HepG2 (cell line): ENCODE measurements at regions not wholly inside any gene's neighbourhood (a gene's known extent, or its start where the extent isn't known, plus 50 kb on each side); places are given as distances from the start of the nearest gene placed in this dataset.

Experiments used
- ATAC-seq: fragments of 200-7000 bp; cut with Tn5 transposase; 3 replicates; pipeline ENCODE4 v1.9.1; 2020; ENCODE audit warnings: mild to moderate bottlenecking, moderate library complexity
- BruUV-seq: library from RNA; stranded (reverse); fragments of 400-500 nt; replicated peaks from 2 replicates; lab custom pipeline; 2021; lab: Mats Ljungman, UMichigan
- CTCF ChIA-PET: fragments of 300-600 bp; formaldehyde crosslinking; extraction: SDS; loops from one replicate; lab custom pipeline; 2021; ENCODE audit warnings: low total read pairs, inconsistent platforms, low intra/inter-chr PET ratio; lab: Yijun Ruan, JAX
- POLR2A ChIA-PET: fragments of 350-600 bp; sonication (Branson Sonifier 250); formaldehyde crosslinking; loops from one replicate; lab custom pipeline; 2020; ENCODE audit warnings: antibody characterized with exemption, inconsistent platforms; lab: Yijun Ruan, JAX
- DNase-seq: peaks from one replicate; pipeline ENCODE4 v3.0.0-alpha.2; 2015; ENCODE audit warnings: low spot score
- FAIRE-seq: peaks from 3 replicates; lab custom pipeline; 2011; peaks lifted over from hg19 to GRCh38; lab: Jason Lieb, UNC
- H2AFZ ChIP-seq: one replicate; pipeline ENCODE4 v1.6.1; 2011; ENCODE audit warnings: low read length, inconsistent platforms
- H3K27ac ChIP-seq: fragments of 300-600 bp; 3 replicates; pipeline ENCODE4 v1.8.0; 2011; ENCODE audit warnings: mixed run types, mild to moderate bottlenecking, mixed read lengths, low read length, inconsistent platforms; ENCODE audit not compliant: insufficient read depth; ENCODE audit errors: extremely low read length
- H3K27me3 ChIP-seq, 2 experiments: fragments of 200-600 bp in 1 of 2; 2 replicates in 1 of 2; 3 replicates in 1 of 2; pipeline versions ENCODE4 v1.6.0 to v1.8.0; 2011; ENCODE audit warnings: low read length in 2 of 2, mild to moderate bottlenecking in 2 of 2, moderate library complexity in 2 of 2, inconsistent platforms in 1 of 2; ENCODE audit not compliant: insufficient read depth in 2 of 2, control insufficient read depth in 1 of 2
- H3K36me3 ChIP-seq, 2 experiments: fragments of 200-600 bp in 1 of 2; replicated peaks in 1 of 2; 2 replicates in 1 of 2; 3 replicates in 1 of 2; pipeline versions ENCODE4 v1.5.1 to v1.8.0; 2011; ENCODE audit warnings: low read length in 2 of 2, inconsistent platforms in 1 of 2; ENCODE audit not compliant: insufficient read depth in 2 of 2, control insufficient read depth in 1 of 2
- H3K4me1 ChIP-seq: 2 replicates; pipeline ENCODE4 v1.5.1; 2012; ENCODE audit warnings: low read length, inconsistent platforms; ENCODE audit not compliant: insufficient read depth
- H3K4me2 ChIP-seq: 2 replicates; pipeline ENCODE4 v1.6.0; 2011; ENCODE audit warnings: low read depth, low read length, inconsistent platforms
- H3K4me3 ChIP-seq, 3 experiments: fragments of 200-600 bp in 1 of 3; sonication (generic), shearing (Covaris generic) in 1 of 3; replicated peaks in 1 of 3; 2 replicates each; pipeline ENCODE4 v1.5.1; 2011 to 2016; ENCODE audit warnings: low read length in 3 of 3, inconsistent platforms in 2 of 3, low read depth in 2 of 3, mild to moderate bottlenecking in 2 of 3, control low read depth in 1 of 3, mixed read lengths in 1 of 3; ENCODE audit not compliant: insufficient read depth in 1 of 3
- H3K79me2 ChIP-seq: one replicate; pipeline ENCODE4 v1.6.1; 2011; ENCODE audit warnings: low read length, inconsistent platforms; ENCODE audit not compliant: insufficient read depth
- H3K9ac ChIP-seq: 2 replicates; pipeline ENCODE4 v1.6.0; 2011; ENCODE audit warnings: mild to moderate bottlenecking, low read depth, low read length, inconsistent platforms; ENCODE audit not compliant: insufficient read depth
- H3K9me3 ChIP-seq: 2 replicates; pipeline ENCODE4 v1.5.1; 2012; ENCODE audit warnings: mild to moderate bottlenecking, low read length
- H4K20me1 ChIP-seq: 2 replicates; pipeline ENCODE4 v1.6.0; 2011; ENCODE audit warnings: inconsistent platforms, mild to moderate bottlenecking, low read length, moderate library complexity; ENCODE audit not compliant: insufficient read depth
- BCL6 ChIP-seq: IDR thresholded peaks from 2 replicates; pipeline ENCODE4 v1.6.1; 2016; ENCODE audit warnings: missing genetic modification reagents, missing compliant biosample characterization
- CEBPB ChIP-seq: IDR thresholded peaks from 2 replicates; pipeline ENCODE4 v1.6.1; 2011; ENCODE audit warnings: low read depth, low read length, improper control_type of control experiment, borderline replicate concordance
- HNF4G ChIP-seq, 2 experiments: sonication (generic) in 1 of 2; formaldehyde crosslinking in 1 of 2; IDR thresholded peaks; 2 replicates each; pipeline versions ENCODE4 v1.4.0 to v1.6.1; 2011 to 2020; ENCODE audit warnings: borderline replicate concordance in 2 of 2, low read depth in 2 of 2, mild to moderate bottlenecking in 2 of 2, low read length in 1 of 2, missing genetic modification reagents in 1 of 2, moderate library complexity in 1 of 2
- KDM2A ChIP-seq: sonication (generic); formaldehyde crosslinking; IDR thresholded peaks from 2 replicates; pipeline ENCODE4 v1.4.0; 2020; ENCODE audit warnings: low read depth, missing genetic modification reagents, borderline replicate concordance
- MAFF ChIP-seq: IDR thresholded peaks from 2 replicates; pipeline ENCODE4 v1.6.1; 2011; ENCODE audit warnings: low read depth, low read length, improper control_type of control experiment
- MAFK ChIP-seq, 2 experiments: IDR thresholded peaks in 1 of 2; conservative IDR thresholded peaks in 1 of 2; 2 replicates each; pipeline ENCODE4 v1.6.1; 2011; ENCODE audit warnings: improper control_type of control experiment in 2 of 2, low read length in 2 of 2
- NFE2 ChIP-seq: sonication (generic); formaldehyde crosslinking; IDR thresholded peaks from 2 replicates; pipeline ENCODE4 v1.4.0; 2020; ENCODE audit warnings: missing genetic modification reagents
- RELA ChIP-seq: sonication (generic); formaldehyde crosslinking; IDR thresholded peaks from 2 replicates; pipeline ENCODE4 v1.4.0; 2020; ENCODE audit warnings: missing genetic modification reagents
- SCMH1 ChIP-seq: sonication (generic); formaldehyde crosslinking; IDR thresholded peaks from 2 replicates; pipeline ENCODE4 v1.9.0; 2021; ENCODE audit warnings: missing genetic modification reagents, mild to moderate bottlenecking, borderline replicate concordance
- WGBS: methylation state at CpG from one replicate; pipeline ENCODE4 v1.1.6; 2017; ENCODE audit warnings: low lambda C conversion rate; 5-methylcytosine and 5-hydroxymethylcytosine counted together
- in situ Hi-C: cut with HindIII; loops from 2 replicates; pipeline ENCODE4 v1.10.0; 2017; ENCODE audit warnings: low pct_unique_long_range_greater_than_20kb; ENCODE audit not compliant: extremely low pct_ligation_motif_present
- intact Hi-C: fragments of 100-400 bp; cut with micrococcal nuclease; formaldehyde crosslinking; loops from one replicate; pipeline ENCODE4 v1.10.0; 2022; ENCODE audit not compliant: unreplicated experiment

GRCh38 chr6:147667082-147667481 is 158.6 kb downstream of the SAMD5 start:
- TF ChIP-seq MAFK (conservative IDR thresholded peaks at IDR 0.05 in 1 of 2, IDR thresholded peaks at IDR 0.05 in 1 of 2; ENCODE audit: low read length in 2 of 2) = peak; percentile 53 to 68
- no peak for TF ChIP-seq HNF4G (IDR thresholded peaks at IDR 0.05; ENCODE audit: borderline replicate concordance, low read depth, low read length)
- TF ChIP-seq HNF4G (CRISPR knock-in tag; IDR thresholded peaks at IDR 0.05; ENCODE audit: borderline replicate concordance, low read depth) = no peak
- TF ChIP-seq MAFF = peak; percentile 48; the same call in 1 of the 2 replicates
- TF ChIP-seq KDM2A (CRISPR knock-in tag) = no peak
- TF ChIP-seq BCL6 = no peak
- no peak for TF ChIP-seq SCMH1 (CRISPR knock-in tag)
- TF ChIP-seq RELA (CRISPR knock-in tag) = no peak
- Histone ChIP-seq H3K27me3 (no peaks in the 10 kb centered on the region), H3K4me2 (no peak overlapping the region), H3K79me2 (no peaks in the 10 kb centered on the region), H2AFZ (no peak overlapping the region), H3K4me3 (no peak overlapping the region), H3K9ac (no peak overlapping the region), H3K27ac (no peak overlapping the region), H4K20me1 (no peaks in the 10 kb centered on the region), H3K4me1 (no peaks in the 10 kb centered on the region), H3K9me3 (no peaks in the 10 kb centered on the region), H3K36me3 (no peaks in the 10 kb centered on the region)
- intact Hi-C loops (no loop called here), in situ Hi-C loops (no loop called here)
- ChIA-PET CTCF (no interaction called here), POLR2A (no interaction called here)
- 49% methylated on average over 3 of the region's 3 CpGs for WGBS
- FAIRE-seq (no peak), DNase-seq (no peak), ATAC-seq (no peak)
- no TSS peak for BruUV-seq

- no peak overlapping the region for H3K4me2 ChIP-seq
- no peaks in the 10 kb centered on the region for H4K20me1 ChIP-seq
- FAIRE-seq = no peak
- POLR2A ChIA-PET = no interaction called here
- no peaks in the 10 kb centered on the region for H3K4me1 ChIP-seq
- intact Hi-C loops = no loop called here
- H2AFZ ChIP-seq = no peak overlapping the region
- in situ Hi-C loops = no loop called here
- H3K27me3 ChIP-seq = no peaks in the 10 kb centered on the region
- 41% methylated on average over 4 of the region's 4 CpGs for WGBS
- DNase-seq = no peak
- no peak overlapping the region for H3K4me3 ChIP-seq
- no TSS peak for BruUV-seq
- no peak for ATAC-seq
- H3K9me3 ChIP-seq = no peaks in the 10 kb centered on the region
- TF ChIP-seq CEBPB (no peak), NFE2 (no peak)
- no peak overlapping the region for H3K9ac ChIP-seq
- no peaks in the 10 kb centered on the region for H3K36me3 ChIP-seq
- CTCF ChIA-PET = no interaction called here
- no peaks in the 10 kb centered on the region for H3K79me2 ChIP-seq
- no peak overlapping the region for H3K27ac ChIP-seq
Observed at GRCh38 chr6:147674099-147674498, 165.6 kb downstream of the SAMD5 start.
